ENCODE measurements at regions not wholly inside any gene's neighbourhood (a gene's known extent, or its start where the extent isn't known, plus 50 kb on each side); places are given as distances from the start of the nearest gene placed in this dataset.

- DNase-seq (ENCODE audit: low spot score) = no peak
Measured at GRCh38 chr20:55255016-55255415, 750.3 kb downstream of the CBLN4 start.

GRCh38 chr20:55253781-55254180 is 751.5 kb downstream of the CBLN4 start:
- no peak for DNase-seq (ENCODE audit: low spot score)

- DNase-seq (ENCODE audit: low spot score) = no peak
Measured at GRCh38 chr20:55252521-55252920, 752.8 kb downstream of the CBLN4 start.

- DNase-seq (ENCODE audit: low spot score) = no peak
Measured at GRCh38 chr20:55251170-55251569, 754.1 kb downstream of the CBLN4 start.

GRCh38 chr20:55242853-55243252 is 762.5 kb downstream of the CBLN4 start:
- DNase-seq (ENCODE audit: low spot score) = no peak

GRCh38 chr20:55239269-55239668 is 763.9 kb downstream of the DOK5 start:
- no peak for DNase-seq (ENCODE audit: low spot score)

- no peak for DNase-seq (ENCODE audit: low spot score)
Measured at GRCh38 chr20:55232647-55233046, 757.3 kb downstream of the DOK5 start.

GRCh38 chr20:55229451-55229850 is 754.1 kb downstream of the DOK5 start:
- DNase-seq (ENCODE audit: low spot score) = no peak

- no peak for DNase-seq (ENCODE audit: low spot score)
Measured at GRCh38 chr20:55216525-55217242, 741.3 kb downstream of the DOK5 start.

- no peak for DNase-seq (ENCODE audit: low spot score)
Measured at GRCh38 chr20:55213653-55214052, 738.3 kb downstream of the DOK5 start.

GRCh38 chr20:55211481-55211880 is 736.1 kb downstream of the DOK5 start:
- no peak for DNase-seq (ENCODE audit: low spot score)

- DNase-seq (ENCODE audit: low spot score) = no peak
Measured at GRCh38 chr20:55205665-55206064, 730.3 kb downstream of the DOK5 start.

GRCh38 chr20:55200317-55200716 is 724.9 kb downstream of the DOK5 start:
- no peak for DNase-seq (ENCODE audit: low spot score)

GRCh38 chr20:55194947-55195346 is 719.6 kb downstream of the DOK5 start:
- no peak for DNase-seq (ENCODE audit: low spot score)

GRCh38 chr20:55186228-55186627 is 710.8 kb downstream of the DOK5 start:
- no peak for DNase-seq (ENCODE audit: low spot score)

GRCh38 chr20:55175081-55175480 is 699.7 kb downstream of the DOK5 start:
- DNase-seq (ENCODE audit: low spot score) = no peak

GRCh38 chr20:55174635-55175034 is 699.2 kb downstream of the DOK5 start:
- no peak for DNase-seq (ENCODE audit: low spot score)

- no peak for DNase-seq (ENCODE audit: low spot score)
Measured at GRCh38 chr20:55174172-55174571, 698.8 kb downstream of the DOK5 start.

GRCh38 chr20:55173601-55174000 is 698.2 kb downstream of the DOK5 start:
- DNase-seq (ENCODE audit: low spot score) = no peak

GRCh38 chr20:55172310-55173002 is 697.1 kb downstream of the DOK5 start:
- DNase-seq (ENCODE audit: low spot score) = no peak

- DNase-seq (ENCODE audit: low spot score) = no peak
Measured at GRCh38 chr20:55166063-55166462, 690.7 kb downstream of the DOK5 start.

GRCh38 chr20:55160996-55161395 is 685.6 kb downstream of the DOK5 start:
- no peak for DNase-seq (ENCODE audit: low spot score)

GRCh38 chr20:55160037-55160436 is 684.6 kb downstream of the DOK5 start:
- no peak for DNase-seq (ENCODE audit: low spot score)

GRCh38 chr20:55159230-55159629 is 683.8 kb downstream of the DOK5 start:
- DNase-seq (ENCODE audit: low spot score) = no peak
